Left cardiac atrium (tissue), 4 donors: ENCODE measurements at regions not wholly inside any gene's neighbourhood (a gene's known extent, or its start where the extent isn't known, plus 50 kb on each side); places are given as distances from the start of the nearest gene placed in this dataset.
"Not testable (repeated sequence)": the region's sequence is repeated elsewhere in the genome, so short reads cannot be mapped to it uniquely, and the experiment has no call there.

ENCODE experiments used
- ATAC-seq, 2 donors: fragments of 200-7000 bp; cut with Tn5 transposase; one replicate each; pipeline ENCODE4 v1.9.1; 2020; ENCODE audit warnings: mild to moderate bottlenecking in 2 of 2, moderate library complexity in 2 of 2
- DNase-seq: peaks from one replicate; pipeline ENCODE4 v3.0.0-alpha.2; 2020
- intact Hi-C, 2 donors: fragments of 100-400 bp; cut with DNase I; formaldehyde crosslinking; loops; one replicate each; pipeline versions ENCODE4 v1.14.1 to v1.15.1; 2022 to 2023
- donor health status: DM: no; HTN: yes; CAD: no.
- donor health status: DM: no; HTN: yes; CAD: no; lungs with severe emphysema.
- donor health status: DM: yes; HTN: yes; CAD: no.
- donor health status: Dilated cardiomyopathy.

GRCh38 chr9:7507026-7507425, 292.6 kb downstream of the DMAC1 start:
- DNase-seq (no peak), ATAC-seq (peak; percentile 58 to 74)
- intact Hi-C loops, result no loop called here

- DNase-seq (no peak), ATAC-seq (no peak)
- intact Hi-C loops, result no loop called here
Observed at GRCh38 chr9:7500521-7500920, 299.1 kb downstream of the DMAC1 start.

GRCh38 chr9:7491641-7492040, 307.9 kb downstream of the DMAC1 start:
- intact Hi-C loops, result no loop called here
- no peak for ATAC-seq
- DNase-seq, result no peak

GRCh38 chr9:7490317-7491108, 309.1 kb downstream of the DMAC1 start:
- ATAC-seq, result no peak
- intact Hi-C loops, result no loop called here
- DNase-seq, result no peak

- ATAC-seq (peak in 1 of 2 donors; percentile 86), DNase-seq (no peak)
- intact Hi-C loops, result no loop called here
Observed at GRCh38 chr9:7489036-7489435, 310.5 kb downstream of the DMAC1 start.

GRCh38 chr9:7484014-7484413, 315.6 kb downstream of the DMAC1 start:
- intact Hi-C loops, DNase-seq, ATAC-seq: not testable (repeated sequence)

GRCh38 chr9:7481570-7481969, 318.0 kb downstream of the DMAC1 start:
- DNase-seq, result no peak
- no peak for ATAC-seq
- intact Hi-C loops, result no loop called here

- intact Hi-C loops, result no loop called here
- no peak for ATAC-seq
- DNase-seq, result no peak
Observed at GRCh38 chr9:7479300-7479699, 320.3 kb downstream of the DMAC1 start.

GRCh38 chr9:7478646-7479045, 320.9 kb downstream of the DMAC1 start:
- intact Hi-C loops, result no loop called here
- ATAC-seq (no peak), DNase-seq (no peak)

- no peak for DNase-seq
- ATAC-seq, result no peak
- intact Hi-C loops, result no loop called here
Observed at GRCh38 chr9:7467186-7467585, 332.4 kb downstream of the DMAC1 start.

GRCh38 chr9:7461791-7462190, 337.8 kb downstream of the DMAC1 start:
- DNase-seq (no peak), ATAC-seq (no peak)
- intact Hi-C loops, result no loop called here

GRCh38 chr9:7456793-7457530, 342.6 kb downstream of the DMAC1 start:
- no peak for DNase-seq
- ATAC-seq, result no peak
- intact Hi-C loops, result no loop called here

- DNase-seq (no peak), ATAC-seq (no peak)
- intact Hi-C loops, result no loop called here
Observed at GRCh38 chr9:7456377-7456776, 343.2 kb downstream of the DMAC1 start.

- DNase-seq (no peak), ATAC-seq (no peak)
- intact Hi-C loops, result no loop called here
Observed at GRCh38 chr9:7454624-7455023, 345.0 kb downstream of the DMAC1 start.

- ATAC-seq, result peak in 1 of 2 donors; percentile 84
- DNase-seq, result no peak
- intact Hi-C loops, result no loop called here
Observed at GRCh38 chr9:7452378-7452777, 347.2 kb downstream of the DMAC1 start.

GRCh38 chr9:7451062-7451461, 348.5 kb downstream of the DMAC1 start:
- ATAC-seq, result peak in 1 of 2 donors; percentile 15
- DNase-seq, result no peak
- intact Hi-C loops, result no loop called here

- intact Hi-C loops, result no loop called here
- no peak for ATAC-seq
- no peak for DNase-seq
Observed at GRCh38 chr9:7443541-7443940, 356.0 kb downstream of the DMAC1 start.

GRCh38 chr9:7439355-7439995, 360.1 kb downstream of the DMAC1 start:
- DNase-seq, result no peak
- intact Hi-C loops, result no loop called here
- no peak for ATAC-seq

- DNase-seq (no peak), ATAC-seq (no peak)
- intact Hi-C loops, result no loop called here
Observed at GRCh38 chr9:7436754-7437153, 362.8 kb downstream of the DMAC1 start.
